GM12878 (cell line): ENCODE measurements at regions not wholly inside any gene's neighbourhood (a gene's known extent, or its start where the extent isn't known, plus 50 kb on each side); places are given as distances from the start of the nearest gene placed in this dataset.

Experiments
- ATAC-seq: fragments of 200-7000 bp; cut with Tn5 transposase; 3 replicates; pipeline ENCODE4 v1.9.1; 2020; ENCODE audit warnings: mild to moderate bottlenecking, moderate library complexity
- BruUV-seq: library from RNA; stranded (reverse); fragments of 400-500 nt; replicated peaks from 2 replicates; lab custom pipeline; 2021; lab: Mats Ljungman, UMichigan
- CTCF ChIA-PET: fragments of 300-600 bp; sonication (Branson Sonifier 250); formaldehyde crosslinking; extraction: SDS; loops from one replicate; lab custom pipeline; 2021; ENCODE audit warnings: inconsistent platforms; lab: Yijun Ruan, JAX
- POLR2A ChIA-PET: fragments of 350-600 bp; formaldehyde crosslinking; extraction: SDS; loops from one replicate; lab custom pipeline; 2021; ENCODE audit warnings: inconsistent platforms; lab: Charles Lee
- RAD21 ChIA-PET: fragments of 300-600 bp; sonication (Branson Sonifier 250); formaldehyde crosslinking; loops from one replicate; lab custom pipeline; 2023; ENCODE audit warnings: antibody characterized with exemption; ENCODE audit not compliant: unreplicated experiment; lab: Charles Lee
- SMC1A ChIA-PET: fragments of 300-600 bp; sonication (Branson Sonifier 250); formaldehyde crosslinking; loops from one replicate; lab custom pipeline; 2023; ENCODE audit not compliant: unreplicated experiment, uncharacterized antibody; lab: Charles Lee
- DNase-seq: peaks from one replicate; pipeline ENCODE4 v3.0.0-alpha.2; 2011; ENCODE audit warnings: low read depth, low spot score
- FAIRE-seq: peaks from 3 replicates; lab custom pipeline; 2011; peaks lifted over from hg19 to GRCh38; lab: Jason Lieb, UNC
- H2AFZ ChIP-seq: 2 replicates; pipeline ENCODE4 v1.6.0; 2011; ENCODE audit warnings: low read depth, low read length, control low read depth; ENCODE audit not compliant: control insufficient read depth
- H3K27ac ChIP-seq: 2 replicates; pipeline ENCODE4 v1.5.1; 2011; ENCODE audit warnings: control low read depth; ENCODE audit not compliant: control insufficient read depth, insufficient read depth
- H3K27me3 ChIP-seq, 2 experiments: replicated peaks in 1 of 2; 2 replicates each; pipeline versions ENCODE4 v1.6.0 to v1.6.1; 2011; ENCODE audit warnings: low read length in 1 of 2; ENCODE audit not compliant: control insufficient read depth in 2 of 2, insufficient read depth in 2 of 2
- H3K36me3 ChIP-seq, 2 experiments: 2 replicates each; pipeline ENCODE4 v1.5.1; 2011; ENCODE audit warnings: low read length in 1 of 2; ENCODE audit not compliant: control insufficient read depth in 2 of 2, insufficient read depth in 2 of 2
- H3K4me1 ChIP-seq: 2 replicates; pipeline ENCODE4 v1.6.1; 2011; ENCODE audit warnings: mild to moderate bottlenecking, low read length, moderate library complexity, mixed read lengths; ENCODE audit not compliant: control insufficient read depth, insufficient read depth
- H3K4me2 ChIP-seq: 2 replicates; pipeline ENCODE4 v1.6.0; 2011; ENCODE audit warnings: control low read depth; ENCODE audit not compliant: control insufficient read depth, insufficient read depth
- H3K4me3 ChIP-seq: fragments of 200-600 bp; sonication (generic); 2 replicates; pipeline ENCODE4 v1.5.1; 2016
- H3K79me2 ChIP-seq: 2 replicates; pipeline ENCODE4 v1.6.0; 2011; ENCODE audit warnings: low read length; ENCODE audit not compliant: control insufficient read depth, insufficient read depth
- H3K9ac ChIP-seq: 2 replicates; pipeline ENCODE4 v1.8.0; 2011; ENCODE audit warnings: low read length, control low read depth, mixed read lengths; ENCODE audit not compliant: control insufficient read depth, insufficient read depth
- H3K9me3 ChIP-seq: replicated peaks from 3 replicates; pipeline ENCODE4 v1.5.1; 2011; ENCODE audit warnings: mild to moderate bottlenecking, low read length; ENCODE audit not compliant: control insufficient read depth, insufficient read depth
- H4K20me1 ChIP-seq: 2 replicates; pipeline ENCODE4 v1.6.0; 2011; ENCODE audit not compliant: control insufficient read depth, insufficient read depth
- MYB ChIP-seq: fragments of 150-350 bp; IDR thresholded peaks from 2 replicates; pipeline ENCODE4 v1.6.1; 2014; ENCODE audit warnings: mild to moderate bottlenecking, low read depth, low read length, borderline replicate concordance
- SMAD1 ChIP-seq: fragments of 450-650 bp; IDR thresholded peaks from 2 replicates; pipeline ENCODE4 v1.6.1; 2018; ENCODE audit warnings: mild to moderate bottlenecking, low read depth; ENCODE audit not compliant: partially characterized antibody
- TBL1XR1 ChIP-seq: IDR thresholded peaks from 2 replicates; pipeline ENCODE4 v1.6.1; 2012; ENCODE audit warnings: low read depth, low read length, improper control_type of control experiment
- WGBS: methylation state at CpG from one replicate; pipeline ENCODE4 v1.1.6; 2016; ENCODE audit warnings: low lambda C conversion rate; ENCODE audit not compliant: insufficient replicate concordance, insufficient coverage; ENCODE audit errors: missing lambda C conversion rate; 5-methylcytosine and 5-hydroxymethylcytosine counted together
- in situ Hi-C: fragments of 300-500 bp; cut with MboI; formaldehyde crosslinking; loops from 9 replicates; pipeline ENCODE4 v1.14.3; 2018; ENCODE audit warnings: mixed read lengths
- intact Hi-C: fragments of 100-400 bp; cut with micrococcal nuclease; formaldehyde crosslinking; loops from one replicate; pipeline ENCODE4 v1.14.2; 2022; ENCODE audit not compliant: unreplicated experiment
- TF ChIP-seq, protein P1 (sequence below): fragments of 450-650 bp; IDR thresholded peaks from 2 replicates; pipeline ENCODE4 v1.6.1; 2017; ENCODE audit warnings: mild to moderate bottlenecking, moderate library complexity

GRCh38 chr4:120434756-120435155, 368.1 kb upstream of the MAD2L1 start:
- Histone ChIP-seq H3K4me3 (no peak overlapping the region), H3K4me1 (no peaks in the 10 kb centered on the region), H3K9me3 (no peaks in the 10 kb centered on the region), H3K4me2 (no peak overlapping the region), H3K79me2 (no peaks in the 10 kb centered on the region), H3K36me3 (no peaks in the 10 kb centered on the region), H3K27me3 (no peaks in the 10 kb centered on the region), H3K27ac (no peak overlapping the region)
- no TSS peak for BruUV-seq
- ATAC-seq (no peak), FAIRE-seq (no peak), DNase-seq (no peak)
- SMC1A ChIA-PET: interaction anchor here (0.8 to 1.4 kb wide), 2 partner anchors 10 to 11 kb away, joined by 3 to 4 read pairs; no protein-coding TSS in a partner anchor
- TF ChIP-seq TBL1XR1 (no peak), SMAD1 (no peak), MYB (no peak)
- TF ChIP-seq, protein P1, sequence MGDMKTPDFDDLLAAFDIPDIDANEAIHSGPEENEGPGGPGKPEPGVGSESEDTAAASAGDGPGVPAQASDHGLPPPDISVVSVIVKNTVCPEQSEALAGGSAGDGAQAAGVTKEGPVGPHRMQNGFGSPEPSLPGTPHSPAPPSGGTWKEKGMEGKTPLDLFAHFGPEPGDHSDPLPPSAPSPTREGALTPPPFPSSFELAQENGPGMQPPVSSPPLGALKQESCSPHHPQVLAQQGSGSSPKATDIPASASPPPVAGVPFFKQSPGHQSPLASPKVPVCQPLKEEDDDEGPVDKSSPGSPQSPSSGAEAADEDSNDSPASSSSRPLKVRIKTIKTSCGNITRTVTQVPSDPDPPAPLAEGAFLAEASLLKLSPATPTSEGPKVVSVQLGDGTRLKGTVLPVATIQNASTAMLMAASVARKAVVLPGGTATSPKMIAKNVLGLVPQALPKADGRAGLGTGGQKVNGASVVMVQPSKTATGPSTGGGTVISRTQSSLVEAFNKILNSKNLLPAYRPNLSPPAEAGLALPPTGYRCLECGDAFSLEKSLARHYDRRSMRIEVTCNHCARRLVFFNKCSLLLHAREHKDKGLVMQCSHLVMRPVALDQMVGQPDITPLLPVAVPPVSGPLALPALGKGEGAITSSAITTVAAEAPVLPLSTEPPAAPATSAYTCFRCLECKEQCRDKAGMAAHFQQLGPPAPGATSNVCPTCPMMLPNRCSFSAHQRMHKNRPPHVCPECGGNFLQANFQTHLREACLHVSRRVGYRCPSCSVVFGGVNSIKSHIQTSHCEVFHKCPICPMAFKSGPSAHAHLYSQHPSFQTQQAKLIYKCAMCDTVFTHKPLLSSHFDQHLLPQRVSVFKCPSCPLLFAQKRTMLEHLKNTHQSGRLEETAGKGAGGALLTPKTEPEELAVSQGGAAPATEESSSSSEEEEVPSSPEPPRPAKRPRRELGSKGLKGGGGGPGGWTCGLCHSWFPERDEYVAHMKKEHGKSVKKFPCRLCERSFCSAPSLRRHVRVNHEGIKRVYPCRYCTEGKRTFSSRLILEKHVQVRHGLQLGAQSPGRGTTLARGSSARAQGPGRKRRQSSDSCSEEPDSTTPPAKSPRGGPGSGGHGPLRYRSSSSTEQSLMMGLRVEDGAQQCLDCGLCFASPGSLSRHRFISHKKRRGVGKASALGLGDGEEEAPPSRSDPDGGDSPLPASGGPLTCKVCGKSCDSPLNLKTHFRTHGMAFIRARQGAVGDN: no peak
- TF ChIP-seq, all 136 proteins: peak for 0
- no peaks in the 10 kb centered on the region for H4K20me1 ChIP-seq
- no peak overlapping the region for H3K9ac ChIP-seq
- no peak overlapping the region for H2AFZ ChIP-seq
- CTCF ChIA-PET: no interaction called here
- intact Hi-C loops: no loop called here
- 45% methylated on average over 2 of the region's 2 CpGs for WGBS
- RAD21 ChIA-PET: no interaction called here
- POLR2A ChIA-PET: no interaction called here
- in situ Hi-C loops: no loop called here
